HUES64 (cell line): ENCODE measurements at regions not wholly inside any gene's neighbourhood (a gene's known extent, or its start where the extent isn't known, plus 50 kb on each side); places are given as distances from the start of the nearest gene placed in this dataset.

ENCODE experiments used
- H3K27ac ChIP-seq: 2 replicates; pipeline ENCODE4 v1.7.0; 2013; ENCODE audit warnings: low read depth, low read length, inconsistent platforms
- H3K27me3 ChIP-seq: 2 replicates; pipeline ENCODE4 v1.6.1; 2013; ENCODE audit warnings: mild to moderate bottlenecking, low read length; ENCODE audit not compliant: insufficient read depth
- H3K36me3 ChIP-seq: 2 replicates; pipeline ENCODE4 v1.6.1; 2013; ENCODE audit warnings: mild to moderate bottlenecking, low read length; ENCODE audit not compliant: insufficient read depth
- H3K4me1 ChIP-seq: 2 replicates; pipeline ENCODE4 v1.6.1; 2013; ENCODE audit warnings: mild to moderate bottlenecking, low read length, moderate library complexity; ENCODE audit not compliant: insufficient read depth
- H3K4me3 ChIP-seq: 2 replicates; pipeline ENCODE4 v1.5.1; 2013; ENCODE audit warnings: mild to moderate bottlenecking, low read length, moderate library complexity
- H3K9ac ChIP-seq: 2 replicates; pipeline ENCODE4 v1.6.1; 2013; ENCODE audit warnings: mild to moderate bottlenecking, low read depth, low read length
- H3K9me3 ChIP-seq: 2 replicates; pipeline ENCODE4 v1.6.1; 2013; ENCODE audit warnings: low read depth, low read length; ENCODE audit not compliant: insufficient read depth
- WGBS: fragments of 150-250, 120-280 bp; methylation state at CpG from one replicate; pipeline ENCODE4 v1.1.7; 2013; ENCODE audit warnings: missing lambda C conversion rate; 5-methylcytosine and 5-hydroxymethylcytosine counted together

DNA sequence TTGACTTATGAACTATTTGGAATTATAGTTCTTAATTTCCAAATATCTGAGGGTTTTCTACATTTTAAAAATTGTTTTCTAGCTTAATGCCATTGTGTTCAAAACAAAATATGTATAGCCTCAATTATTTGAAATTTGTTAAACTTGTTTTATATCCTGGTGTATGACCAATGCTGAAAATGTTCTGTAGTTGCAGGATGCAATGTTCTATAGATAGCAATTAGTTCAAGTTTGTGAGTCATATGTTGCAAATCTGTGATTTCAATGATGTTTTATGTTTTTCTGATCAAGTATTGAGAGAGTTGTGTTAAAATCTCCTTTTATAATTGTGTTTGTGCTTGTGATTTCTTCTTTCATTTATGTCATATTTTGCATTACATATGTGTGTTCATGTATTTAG, 517.5 kb downstream of the ADGRL2 start:
- no peaks in the 10 kb centered on the region for H3K36me3 ChIP-seq

DNA sequence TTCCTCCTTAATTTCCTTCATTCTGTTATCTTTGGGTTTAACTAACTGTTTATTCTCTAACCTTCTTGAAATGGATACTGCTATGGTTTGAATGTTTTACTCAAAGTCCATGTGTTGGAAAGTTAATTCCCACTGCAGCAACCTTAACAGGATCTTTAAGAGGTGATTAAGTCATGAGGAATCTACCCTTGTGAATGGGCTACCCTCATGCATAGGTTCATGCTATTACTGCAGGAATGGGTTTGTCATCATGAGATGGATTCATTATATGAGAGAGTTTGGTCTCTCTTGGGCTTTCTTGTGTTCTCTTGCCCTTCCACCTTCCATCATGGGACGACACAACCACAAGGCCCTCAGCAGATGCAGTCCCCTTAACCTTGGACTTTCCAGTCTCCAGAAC, 516.9 kb downstream of the ADGRL2 start:
- Histone ChIP-seq H3K9ac (no peak overlapping the region), H3K27me3 (no peaks in the 10 kb centered on the region), H3K9me3 (no peaks in the 10 kb centered on the region), H3K4me3 (no peak overlapping the region), H3K36me3 (no peaks in the 10 kb centered on the region), H3K27ac (no peak overlapping the region), H3K4me1 (no peaks in the 10 kb centered on the region)
- 100% methylated on average over 1 of the region's 1 CpG for WGBS

More for the DNA sequence above, 517.5 kb downstream of the ADGRL2 start:
- Histone ChIP-seq H3K4me3 (no peak overlapping the region), H3K27me3 (no peaks in the 10 kb centered on the region), H3K27ac (no peak overlapping the region), H3K9me3 (no peaks in the 10 kb centered on the region), H3K4me1 (no peaks in the 10 kb centered on the region), H3K9ac (no peak overlapping the region)

- no peaks in the 10 kb centered on the region for H3K4me1 ChIP-seq
- no peaks in the 10 kb centered on the region for H3K9me3 ChIP-seq
- H3K27me3 ChIP-seq: no peaks in the 10 kb centered on the region
- WGBS: 98% methylated on average over 1 of the region's 2 CpGs
- no peak overlapping the region for H3K4me3 ChIP-seq
- no peaks in the 10 kb centered on the region for H3K36me3 ChIP-seq
- H3K27ac ChIP-seq: no peak overlapping the region
- no peak overlapping the region for H3K9ac ChIP-seq
Observed at GRCh38 chr1:82299656-82300055, 498.9 kb downstream of the ADGRL2 start.

DNA sequence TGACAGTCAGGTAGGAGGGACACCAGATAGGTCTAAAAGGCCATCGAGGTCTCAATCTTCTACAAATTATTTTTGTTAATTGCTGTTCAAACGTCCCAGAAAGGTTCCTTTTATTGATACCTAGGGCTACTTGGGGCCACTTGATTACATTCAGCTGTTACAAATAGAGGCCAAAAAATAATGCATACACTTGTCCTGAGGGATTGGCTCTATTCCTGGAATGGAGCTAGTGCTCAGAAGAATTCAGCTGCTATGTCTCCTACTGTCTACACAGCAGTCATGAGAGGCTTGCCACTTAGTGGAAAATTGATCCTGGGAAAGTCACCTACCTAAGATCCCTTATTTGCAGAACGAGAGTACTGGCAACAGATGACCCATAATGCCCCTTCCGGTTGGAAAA, 498.3 kb downstream of the ADGRL2 start:
- Histone ChIP-seq H3K9me3 (no peaks in the 10 kb centered on the region), H3K27me3 (no peaks in the 10 kb centered on the region), H3K27ac (no peak overlapping the region), H3K4me3 (no peak overlapping the region), H3K36me3 (no peaks in the 10 kb centered on the region), H3K9ac (no peak overlapping the region), H3K4me1 (no peaks in the 10 kb centered on the region)
- WGBS: 90% methylated on average over 4 of the region's 4 CpGs

GRCh38 chr1:82297139-82297896, 496.6 kb downstream of the ADGRL2 start:
- Histone ChIP-seq H3K36me3 (no peaks in the 10 kb centered on the region), H3K27me3 (no peaks in the 10 kb centered on the region), H3K27ac (no peak overlapping the region)

GRCh38 chr1:82287556-82287955, 486.8 kb downstream of the ADGRL2 start:
- no peaks in the 10 kb centered on the region for H3K9me3 ChIP-seq
- H3K36me3 ChIP-seq: no peaks in the 10 kb centered on the region
- no peak overlapping the region for H3K4me3 ChIP-seq
- WGBS: 100% methylated on average over 2 of the region's 3 CpGs
- H3K4me1 ChIP-seq: no peaks in the 10 kb centered on the region
- H3K9ac ChIP-seq: no peak overlapping the region
- H3K27ac ChIP-seq: no peak overlapping the region
- no peaks in the 10 kb centered on the region for H3K27me3 ChIP-seq

More at GRCh38 chr1:82297139-82297896, 496.6 kb downstream of the ADGRL2 start:
- Histone ChIP-seq H3K4me3 (no peak overlapping the region), H3K9ac (no peak overlapping the region), H3K4me1 (no peaks in the 10 kb centered on the region), H3K9me3 (no peaks in the 10 kb centered on the region)
- WGBS: 96% methylated on average over 9 of the region's 9 CpGs

- Histone ChIP-seq H3K4me1 (no peaks in the 10 kb centered on the region), H3K27me3 (no peaks in the 10 kb centered on the region), H3K4me3 (no peak overlapping the region), H3K9me3 (no peaks in the 10 kb centered on the region), H3K36me3 (no peaks in the 10 kb centered on the region), H3K27ac (no peak overlapping the region), H3K9ac (no peak overlapping the region)
- 97% methylated on average over 1 of the region's 1 CpG for WGBS
Observed at GRCh38 chr1:82284213-82284612, 483.5 kb downstream of the ADGRL2 start.

GRCh38 chr1:82279241-82279640, 478.5 kb downstream of the ADGRL2 start:
- 88% methylated on average over 6 of the region's 6 CpGs for WGBS

GRCh38 chr1:82273816-82274215, 473.1 kb downstream of the ADGRL2 start:
- H3K9me3 ChIP-seq: no peaks in the 10 kb centered on the region
- no peak overlapping the region for H3K9ac ChIP-seq
- H3K4me3 ChIP-seq: no peak overlapping the region
- H3K27ac ChIP-seq: no peak overlapping the region
- no peaks in the 10 kb centered on the region for H3K36me3 ChIP-seq
- H3K27me3 ChIP-seq: no peaks in the 10 kb centered on the region
- 89% methylated on average over 2 of the region's 2 CpGs for WGBS
- no peaks in the 10 kb centered on the region for H3K4me1 ChIP-seq

More at GRCh38 chr1:82279241-82279640, 478.5 kb downstream of the ADGRL2 start:
- Histone ChIP-seq H3K4me3 (no peak overlapping the region), H3K9me3 (no peaks in the 10 kb centered on the region), H3K4me1 (no peaks in the 10 kb centered on the region), H3K27ac (no peak overlapping the region), H3K36me3 (no peaks in the 10 kb centered on the region), H3K27me3 (no peaks in the 10 kb centered on the region), H3K9ac (no peak overlapping the region)

DNA sequence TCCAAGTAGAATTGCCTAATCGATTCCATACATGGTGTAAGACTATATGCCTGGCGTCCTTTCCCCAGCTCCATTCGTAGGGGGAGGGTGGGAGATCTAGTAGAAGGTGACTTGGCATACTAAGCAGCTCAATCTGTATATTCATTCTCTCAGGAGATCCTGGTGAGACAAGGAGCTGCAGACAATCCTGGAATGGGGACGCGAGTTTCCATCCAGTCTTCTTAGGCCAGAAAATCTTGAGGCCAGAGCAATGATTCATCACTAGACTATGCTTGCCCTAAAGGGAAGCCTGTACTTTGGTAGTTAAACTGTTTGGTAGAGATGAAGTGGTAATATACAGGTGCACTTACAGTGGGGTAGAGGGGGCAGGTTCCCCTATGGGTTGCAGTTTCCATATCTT, 468.7 kb downstream of the ADGRL2 start:
- Histone ChIP-seq H3K9me3 (no peaks in the 10 kb centered on the region), H3K4me1 (no peaks in the 10 kb centered on the region), H3K9ac (no peak overlapping the region), H3K36me3 (no peaks in the 10 kb centered on the region), H3K27ac (no peak overlapping the region), H3K4me3 (no peak overlapping the region), H3K27me3 (no peaks in the 10 kb centered on the region)
- 91% methylated on average over 5 of the region's 5 CpGs for WGBS

GRCh38 chr1:82268826-82269225, 468.1 kb downstream of the ADGRL2 start:
- no peak overlapping the region for H3K9ac ChIP-seq
- 100% methylated on average over 1 of the region's 1 CpG for WGBS
- H3K27ac ChIP-seq: no peak overlapping the region
- H3K4me3 ChIP-seq: no peak overlapping the region
- H3K4me1 ChIP-seq: no peaks in the 10 kb centered on the region
- no peaks in the 10 kb centered on the region for H3K36me3 ChIP-seq
- H3K9me3 ChIP-seq: no peaks in the 10 kb centered on the region
- H3K27me3 ChIP-seq: no peaks in the 10 kb centered on the region

DNA sequence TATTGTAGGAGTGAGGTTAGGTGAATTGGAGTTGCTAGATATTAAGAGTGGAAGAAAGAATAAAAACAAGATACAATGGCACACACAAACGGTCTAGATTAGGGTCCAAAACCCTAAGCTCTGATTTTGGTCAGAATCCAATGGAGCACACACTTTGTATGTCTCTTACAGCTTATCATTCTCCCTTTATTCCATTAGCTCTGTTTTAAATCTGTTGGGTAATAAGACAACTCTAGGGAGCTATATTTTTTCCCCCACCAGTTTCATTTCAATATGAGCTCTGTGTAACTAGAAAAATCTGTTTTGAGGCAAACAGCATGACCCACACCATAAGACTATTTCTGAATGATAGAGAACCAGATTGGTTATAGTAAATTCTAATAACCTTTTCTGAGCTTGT, 465.6 kb downstream of the ADGRL2 start:
- Histone ChIP-seq H3K27me3 (no peaks in the 10 kb centered on the region), H3K9ac (no peak overlapping the region), H3K36me3 (no peaks in the 10 kb centered on the region), H3K4me3 (no peak overlapping the region), H3K9me3 (no peaks in the 10 kb centered on the region), H3K27ac (no peak overlapping the region), H3K4me1 (no peaks in the 10 kb centered on the region)
- WGBS: 86% methylated on average over 1 of the region's 1 CpG
